ENCODE measurements at regions not wholly inside any gene's neighbourhood (a gene's known extent, or its start where the extent isn't known, plus 50 kb on each side); places are given as distances from the start of the nearest gene placed in this dataset.

DNA sequence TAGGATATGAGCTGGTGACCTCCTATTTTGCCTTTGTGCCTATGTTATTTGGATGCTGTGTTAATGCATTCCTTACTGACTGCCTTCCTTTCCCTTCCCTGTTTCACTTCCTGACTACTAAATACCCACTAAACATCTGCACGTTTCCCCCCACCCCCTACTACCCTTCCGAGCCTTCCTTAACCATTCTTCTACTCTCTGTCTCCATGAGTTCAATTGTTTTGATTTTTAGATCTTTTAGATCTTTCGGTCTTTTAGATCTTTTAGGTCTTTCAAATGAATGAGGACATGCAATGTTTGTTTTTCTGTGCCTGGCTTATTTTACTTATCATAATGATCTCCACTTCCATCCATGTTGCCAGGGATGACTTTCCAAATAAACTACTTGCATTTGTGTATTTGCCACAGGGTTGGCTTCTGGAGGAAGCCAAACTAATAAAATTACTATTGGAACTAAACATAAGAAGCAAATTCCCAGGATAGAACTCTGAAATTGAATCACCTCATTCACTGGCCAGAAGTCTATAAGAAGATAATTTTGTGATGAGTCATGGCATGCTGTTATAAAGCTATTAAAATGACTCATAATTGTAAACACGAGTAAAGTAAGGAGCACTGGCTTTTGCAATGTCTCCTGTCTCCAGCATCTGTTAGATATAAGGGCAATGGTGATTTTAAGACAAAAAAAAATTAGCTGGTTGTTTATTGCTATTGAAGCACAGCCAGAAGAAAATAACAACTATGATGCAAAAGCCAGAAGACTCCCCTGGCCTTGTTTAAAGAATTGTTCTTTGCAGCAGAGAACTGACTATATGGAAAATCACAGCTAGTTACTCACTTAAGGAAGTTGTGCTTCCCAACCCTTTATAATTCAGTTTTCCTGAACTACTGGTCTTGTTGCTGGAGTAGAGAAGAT lies 586.3 kb downstream of the LRFN5 start:
- 100% methylated on average over 1 of the region's 4 CpGs for WGBS (ENCODE audit: insufficient coverage)
- POLR2A ChIA-PET: no interaction called here

DNA sequence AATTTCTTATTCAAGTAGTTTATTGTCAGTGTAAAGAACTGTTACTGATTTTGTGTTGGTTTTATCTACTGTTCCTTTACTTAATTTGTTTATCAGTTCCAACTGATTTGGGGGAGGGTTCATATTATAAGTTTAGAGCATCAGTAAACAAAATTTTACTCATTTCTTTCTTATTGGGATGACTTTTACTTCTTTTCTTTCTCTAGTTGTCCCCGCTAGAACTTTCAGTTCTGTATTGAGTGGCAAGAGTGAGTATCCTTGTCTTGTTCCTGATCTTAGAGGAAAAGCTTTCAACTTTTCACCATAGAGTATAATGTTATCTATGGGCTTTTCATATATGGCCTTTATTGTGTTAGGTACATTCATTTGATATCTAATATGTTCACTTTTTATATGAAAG lies 584.1 kb downstream of the LRFN5 start:
- POLR2A ChIA-PET: no interaction called here
- no peaks in the 10 kb centered on the region for H3K36me3 ChIP-seq (ENCODE audit: control insufficient read depth in 4 of 4, insufficient read depth in 4 of 4, low read length in 3 of 4)
- H3K27me3 ChIP-seq (replicated peaks in 2 of 5; ENCODE audit: control insufficient read depth in 4 of 5, insufficient read depth in 5 of 5, low read length in 4 of 5): no peaks in the 10 kb centered on the region
- no peak overlapping the region for H3K27ac ChIP-seq (ENCODE audit: insufficient read depth in 1 of 2, low read depth in 1 of 2, low read length in 2 of 2, poor library complexity in 1 of 2, severe bottlenecking in 2 of 2)
- no CpG with 5 or more reads among the region's 1 CpG for WGBS (ENCODE audit: insufficient coverage)
- CTCF ChIA-PET: no interaction called here
- H3K4me1 ChIP-seq (ENCODE audit: control extremely low read depth in 1 of 4, control insufficient read depth in 4 of 4, insufficient read depth in 4 of 4, low read length in 3 of 4): no peaks in the 10 kb centered on the region
- H3K4me3 ChIP-seq (ENCODE audit: control insufficient read depth in 1 of 7, extremely low read depth in 1 of 7, insufficient read depth in 4 of 7, low read depth in 2 of 7, low read length in 6 of 7): no peak overlapping the region
- no peak for DNase-seq
- no peaks in the 10 kb centered on the region for H3K9me3 ChIP-seq (ENCODE audit: control extremely low read depth in 1 of 5, control insufficient read depth in 4 of 5, insufficient read depth in 2 of 5, low read depth in 1 of 5, low read length in 4 of 5)

More for the DNA sequence above, 586.3 kb downstream of the LRFN5 start:
- H3K27me3 ChIP-seq (replicated peaks in 2 of 5; ENCODE audit: control insufficient read depth in 4 of 5, insufficient read depth in 5 of 5, low read length in 4 of 5): no peaks in the 10 kb centered on the region
- H3K4me1 ChIP-seq (ENCODE audit: control extremely low read depth in 1 of 4, control insufficient read depth in 4 of 4, insufficient read depth in 4 of 4, low read length in 3 of 4): no peaks in the 10 kb centered on the region
- no peaks in the 10 kb centered on the region for H3K9me3 ChIP-seq (ENCODE audit: control extremely low read depth in 1 of 5, control insufficient read depth in 4 of 5, insufficient read depth in 2 of 5, low read depth in 1 of 5, low read length in 4 of 5)
- CTCF ChIA-PET: no interaction called here
- H3K36me3 ChIP-seq (ENCODE audit: control insufficient read depth in 4 of 4, insufficient read depth in 4 of 4, low read length in 3 of 4): no peaks in the 10 kb centered on the region
- H3K4me3 ChIP-seq (ENCODE audit: control insufficient read depth in 1 of 7, extremely low read depth in 1 of 7, insufficient read depth in 4 of 7, low read depth in 2 of 7, low read length in 6 of 7): no peak overlapping the region
- no peak for DNase-seq
- no peak overlapping the region for H3K27ac ChIP-seq (ENCODE audit: insufficient read depth in 1 of 2, low read depth in 1 of 2, low read length in 2 of 2, poor library complexity in 1 of 2, severe bottlenecking in 2 of 2)

DNA sequence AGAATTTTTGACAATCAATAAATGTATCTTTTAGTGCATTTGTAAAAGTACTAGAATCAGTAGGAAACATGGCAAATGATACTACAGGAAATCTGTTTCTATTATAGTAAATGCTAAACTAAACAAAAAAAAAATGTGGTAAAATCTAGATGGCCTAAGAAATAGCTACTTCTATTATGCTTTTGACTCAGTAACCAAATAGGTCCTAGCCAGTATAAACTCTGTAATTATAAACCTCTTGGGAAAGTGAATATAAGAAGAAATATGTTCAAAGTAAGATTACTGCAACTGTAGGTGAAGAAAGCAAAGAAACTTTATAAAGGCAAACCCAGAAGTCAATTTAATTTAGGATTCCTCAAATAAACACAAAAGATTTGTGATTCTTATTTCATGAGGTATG lies 581.2 kb downstream of the LRFN5 start:
- ChIA-PET CTCF (no interaction called here), POLR2A (no interaction called here)
- H3K9me3 ChIP-seq (ENCODE audit: control extremely low read depth in 1 of 5, control insufficient read depth in 4 of 5, insufficient read depth in 2 of 5, low read depth in 1 of 5, low read length in 4 of 5): no peaks in the 10 kb centered on the region
- no peak for DNase-seq
- no peak overlapping the region for H3K27ac ChIP-seq (ENCODE audit: insufficient read depth in 1 of 2, low read depth in 1 of 2, low read length in 2 of 2, poor library complexity in 1 of 2, severe bottlenecking in 2 of 2)
- no peak overlapping the region for H3K4me3 ChIP-seq (ENCODE audit: control insufficient read depth in 1 of 7, extremely low read depth in 1 of 7, insufficient read depth in 4 of 7, low read depth in 2 of 7, low read length in 6 of 7)
- H3K4me1 ChIP-seq (ENCODE audit: control extremely low read depth in 1 of 4, control insufficient read depth in 4 of 4, insufficient read depth in 4 of 4, low read length in 3 of 4): no peaks in the 10 kb centered on the region
- no peaks in the 10 kb centered on the region for H3K36me3 ChIP-seq (ENCODE audit: control insufficient read depth in 4 of 4, insufficient read depth in 4 of 4, low read length in 3 of 4)
- no peaks in the 10 kb centered on the region for H3K27me3 ChIP-seq (replicated peaks in 2 of 5; ENCODE audit: control insufficient read depth in 4 of 5, insufficient read depth in 5 of 5, low read length in 4 of 5)

DNA sequence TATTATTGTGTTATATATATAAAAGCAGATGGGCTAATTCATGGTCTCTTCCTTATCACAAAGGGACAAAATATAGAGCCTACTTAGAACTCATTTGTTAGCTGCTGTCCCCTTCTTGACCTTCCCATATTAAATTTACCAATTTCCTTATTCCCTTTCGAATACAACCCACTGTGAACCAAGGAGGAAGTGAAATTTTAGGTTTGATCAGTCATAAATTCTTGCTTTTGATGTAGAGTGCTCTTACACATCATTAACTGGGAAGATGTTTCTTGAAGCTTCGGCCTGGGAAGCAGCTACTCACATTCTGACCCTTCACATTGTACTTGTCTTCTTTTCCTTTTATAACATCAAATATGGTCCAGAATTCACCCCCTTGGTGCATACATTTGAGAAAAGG lies 579.0 kb downstream of the LRFN5 start:
- Histone ChIP-seq H3K4me3 (ENCODE audit: control insufficient read depth in 1 of 7, extremely low read depth in 1 of 7, insufficient read depth in 4 of 7, low read depth in 2 of 7, low read length in 6 of 7) (no peak overlapping the region), H3K27ac (ENCODE audit: insufficient read depth in 1 of 2, low read depth in 1 of 2, low read length in 2 of 2, poor library complexity in 1 of 2, severe bottlenecking in 2 of 2) (no peak overlapping the region), H3K4me1 (ENCODE audit: control extremely low read depth in 1 of 4, control insufficient read depth in 4 of 4, insufficient read depth in 4 of 4, low read length in 3 of 4) (no peaks in the 10 kb centered on the region), H3K27me3 (replicated peaks in 2 of 5; ENCODE audit: control insufficient read depth in 4 of 5, insufficient read depth in 5 of 5, low read length in 4 of 5) (no peaks in the 10 kb centered on the region), H3K9me3 (ENCODE audit: control extremely low read depth in 1 of 5, control insufficient read depth in 4 of 5, insufficient read depth in 2 of 5, low read depth in 1 of 5, low read length in 4 of 5) (no peaks in the 10 kb centered on the region), H3K36me3 (ENCODE audit: control insufficient read depth in 4 of 4, insufficient read depth in 4 of 4, low read length in 3 of 4) (no peaks in the 10 kb centered on the region)
- DNase-seq: no peak
- ChIA-PET POLR2A (no interaction called here), CTCF (interaction anchor here (0.7 kb wide), 1 partner anchor 1787 kb away, joined by 3 read pairs; no protein-coding TSS in a partner anchor)
- WGBS (ENCODE audit: insufficient coverage): no CpG with 5 or more reads among the region's 2 CpGs

DNA sequence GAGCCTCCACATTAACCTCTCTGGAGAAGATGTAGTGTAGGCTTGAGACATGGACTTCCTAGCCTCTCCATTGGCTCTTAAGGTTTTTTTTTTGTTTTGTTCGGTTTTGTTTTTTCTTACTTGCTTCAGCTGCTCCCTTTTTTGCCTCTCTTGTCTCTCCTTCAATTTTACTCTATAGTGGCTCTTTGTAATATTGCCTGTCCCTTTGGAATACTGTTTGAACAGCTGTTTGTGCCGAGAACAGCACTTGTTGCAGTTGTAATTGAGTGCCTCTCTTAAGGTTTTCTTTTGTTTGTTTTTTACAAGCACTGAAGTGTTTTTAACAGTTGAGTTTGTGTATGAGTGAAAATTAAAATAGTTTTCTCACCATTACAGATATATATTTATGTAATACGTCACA lies 567.7 kb downstream of the LRFN5 start:
- H3K9me3 ChIP-seq (ENCODE audit: control extremely low read depth in 1 of 5, control insufficient read depth in 4 of 5, insufficient read depth in 2 of 5, low read depth in 1 of 5, low read length in 4 of 5): peaks cover 0 to 1% (median 0%) of the 10 kb centered on the region in 5 experiments
- H3K36me3 ChIP-seq (ENCODE audit: control insufficient read depth in 4 of 4, insufficient read depth in 4 of 4, low read length in 3 of 4): no peaks in the 10 kb centered on the region
- no peaks in the 10 kb centered on the region for H3K27me3 ChIP-seq (replicated peaks in 2 of 5; ENCODE audit: control insufficient read depth in 4 of 5, insufficient read depth in 5 of 5, low read length in 4 of 5)
- no CpG with 5 or more reads among the region's 3 CpGs for WGBS (ENCODE audit: insufficient coverage)
- POLR2A ChIA-PET: no interaction called here
- H3K4me1 ChIP-seq (ENCODE audit: control extremely low read depth in 1 of 4, control insufficient read depth in 4 of 4, insufficient read depth in 4 of 4, low read length in 3 of 4): no peaks in the 10 kb centered on the region
- no peak overlapping the region for H3K4me3 ChIP-seq (ENCODE audit: control insufficient read depth in 1 of 7, extremely low read depth in 1 of 7, insufficient read depth in 4 of 7, low read depth in 2 of 7, low read length in 6 of 7)
- H3K27ac ChIP-seq (ENCODE audit: insufficient read depth in 1 of 2, low read depth in 1 of 2, low read length in 2 of 2, poor library complexity in 1 of 2, severe bottlenecking in 2 of 2): no peak overlapping the region
- no peak for DNase-seq
- CTCF ChIA-PET: no interaction called here

DNA sequence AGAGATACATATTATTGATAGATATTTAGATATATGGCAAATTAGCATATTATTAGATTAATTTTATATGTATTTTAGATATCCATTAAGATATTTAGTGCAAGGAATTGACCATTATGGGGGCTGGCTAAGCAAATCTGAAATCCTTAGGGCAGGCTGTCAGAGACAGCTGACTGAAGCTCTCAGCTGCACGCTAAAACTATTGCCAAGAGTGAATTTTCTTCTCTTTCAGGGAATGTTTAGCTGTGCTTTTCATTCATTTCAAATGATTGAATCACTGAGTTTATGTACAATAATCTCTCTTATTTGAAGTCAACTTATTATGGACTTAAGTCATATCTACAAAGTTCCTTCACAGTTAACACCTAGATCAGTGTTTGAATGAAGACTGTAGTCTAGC lies 566.5 kb downstream of the LRFN5 start:
- Histone ChIP-seq H3K27me3 (replicated peaks in 2 of 5; ENCODE audit: control insufficient read depth in 4 of 5, insufficient read depth in 5 of 5, low read length in 4 of 5) (no peaks in the 10 kb centered on the region), H3K4me1 (ENCODE audit: control extremely low read depth in 1 of 4, control insufficient read depth in 4 of 4, insufficient read depth in 4 of 4, low read length in 3 of 4) (no peaks in the 10 kb centered on the region), H3K27ac (ENCODE audit: insufficient read depth in 1 of 2, low read depth in 1 of 2, low read length in 2 of 2, poor library complexity in 1 of 2, severe bottlenecking in 2 of 2) (no peak overlapping the region), H3K36me3 (ENCODE audit: control insufficient read depth in 4 of 4, insufficient read depth in 4 of 4, low read length in 3 of 4) (no peaks in the 10 kb centered on the region), H3K9me3 (ENCODE audit: control extremely low read depth in 1 of 5, control insufficient read depth in 4 of 5, insufficient read depth in 2 of 5, low read depth in 1 of 5, low read length in 4 of 5) (peaks cover 0 to 1% (median 0%) of the 10 kb centered on the region in 5 experiments), H3K4me3 (ENCODE audit: control insufficient read depth in 1 of 7, extremely low read depth in 1 of 7, insufficient read depth in 4 of 7, low read depth in 2 of 7, low read length in 6 of 7) (no peak overlapping the region)
- no peak for DNase-seq
- ChIA-PET CTCF (no interaction called here), POLR2A (no interaction called here)
- no CpG with 5 or more reads among the region's 1 CpG for WGBS (ENCODE audit: insufficient coverage)

DNA sequence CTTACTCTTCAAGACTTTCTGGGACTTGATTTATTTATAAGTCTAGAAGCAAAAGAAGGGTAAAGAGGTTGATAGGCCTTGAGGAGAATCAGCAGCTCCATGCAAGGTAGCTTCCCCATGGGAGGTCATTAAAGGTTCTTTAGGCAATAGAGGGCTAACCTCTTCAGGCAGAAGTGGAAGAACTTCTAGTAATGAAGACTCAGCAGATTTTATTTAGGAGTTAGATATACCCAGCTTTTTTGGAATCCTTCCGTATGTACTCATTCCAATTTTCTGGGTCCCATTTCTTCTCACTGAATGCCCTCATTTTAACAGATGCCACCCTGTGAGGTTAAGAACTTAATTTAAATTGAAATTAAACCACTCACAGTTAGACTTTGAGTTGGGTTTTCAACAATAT lies 565.6 kb downstream of the LRFN5 start:
- Histone ChIP-seq H3K36me3 (ENCODE audit: control insufficient read depth in 4 of 4, insufficient read depth in 4 of 4, low read length in 3 of 4) (no peaks in the 10 kb centered on the region), H3K27ac (ENCODE audit: insufficient read depth in 1 of 2, low read depth in 1 of 2, low read length in 2 of 2, poor library complexity in 1 of 2, severe bottlenecking in 2 of 2) (no peak overlapping the region), H3K27me3 (replicated peaks in 2 of 5; ENCODE audit: control insufficient read depth in 4 of 5, insufficient read depth in 5 of 5, low read length in 4 of 5) (no peaks in the 10 kb centered on the region), H3K4me1 (ENCODE audit: control extremely low read depth in 1 of 4, control insufficient read depth in 4 of 4, insufficient read depth in 4 of 4, low read length in 3 of 4) (no peaks in the 10 kb centered on the region), H3K9me3 (ENCODE audit: control extremely low read depth in 1 of 5, control insufficient read depth in 4 of 5, insufficient read depth in 2 of 5, low read depth in 1 of 5, low read length in 4 of 5) (peaks cover 0 to 1% (median 0%) of the 10 kb centered on the region in 5 experiments), H3K4me3 (ENCODE audit: control insufficient read depth in 1 of 7, extremely low read depth in 1 of 7, insufficient read depth in 4 of 7, low read depth in 2 of 7, low read length in 6 of 7) (no peak overlapping the region)
- POLR2A ChIA-PET: no interaction called here
- WGBS (ENCODE audit: insufficient coverage): no CpG with 5 or more reads among the region's 1 CpG
- CTCF ChIA-PET: no interaction called here
- DNase-seq: no peak

All from common myeloid progenitor, CD34-positive (primary cell).